K562 (cell line): ENCODE measurements at regions not wholly inside any gene's neighbourhood (a gene's known extent, or its start where the extent isn't known, plus 50 kb on each side); places are given as distances from the start of the nearest gene placed in this dataset.

ENCODE experiments used
- ATAC-seq: fragments of 200-7000 bp; cut with Tn5 transposase; 3 replicates; pipeline ENCODE4 v1.9.1; 2020; ENCODE audit warnings: moderate library complexity
- BruUV-seq: library from RNA; stranded (reverse); fragments of 400-500 nt; replicated peaks from 2 replicates; lab custom pipeline; 2021; lab: Mats Ljungman, UMichigan
- CTCF ChIA-PET: fragments of 300-600 bp; formaldehyde crosslinking; extraction: SDS; loops from one replicate; lab custom pipeline; 2021; ENCODE audit warnings: low intra/inter-chr PET ratio; lab: Yijun Ruan, JAX
- POLR2A ChIA-PET: fragments of 300-600, 350-650 bp; sonication (Branson Sonifier 250); formaldehyde crosslinking; extraction: SDS; loops from one replicate; lab custom pipeline; 2021; ENCODE audit warnings: antibody characterized with exemption, inconsistent platforms; lab: Yijun Ruan, JAX
- DNase-seq, 4 experiments: peaks; one replicate each; pipeline versions ENCODE4 v3.0.0 to v3.0.0-alpha.2; 2011 to 2018; ENCODE audit warnings: low spot score in 3 of 4, mixed read lengths in 3 of 4; ENCODE audit errors: extremely low read depth in 1 of 4
- FAIRE-seq: peaks from 2 replicates; lab custom pipeline; 2011; peaks lifted over from hg19 to GRCh38; lab: Jason Lieb, UNC
- H2AFZ ChIP-seq: 2 replicates; pipeline ENCODE4 v1.6.0; 2011; ENCODE audit warnings: low read depth, low read length, control low read depth, inconsistent platforms
- H3K27ac ChIP-seq: fragments of 200-600 bp; 3 replicates; pipeline ENCODE4 v1.8.0; 2011; ENCODE audit warnings: low read depth, mild to moderate bottlenecking, control low read depth, inconsistent platforms, low read length, moderate library complexity, mixed read lengths; ENCODE audit errors: extremely low read depth
- H3K27me3 ChIP-seq, 2 experiments: fragments of 300-600 bp in 1 of 2; 2 replicates in 1 of 2; 3 replicates in 1 of 2; pipeline versions ENCODE4 v1.6.0 to v1.8.0; 2011; ENCODE audit warnings: inconsistent platforms in 2 of 2, low read length in 2 of 2, mild to moderate bottlenecking in 1 of 2, mixed read lengths in 1 of 2, moderate library complexity in 1 of 2; ENCODE audit not compliant: control insufficient read depth in 2 of 2, insufficient read depth in 2 of 2
- H3K36me3 ChIP-seq: fragments of 300-600 bp; 3 replicates; pipeline ENCODE4 v1.8.0; 2011; ENCODE audit warnings: mild to moderate bottlenecking, low read length, inconsistent platforms; ENCODE audit not compliant: control insufficient read depth, insufficient read depth
- H3K4me1 ChIP-seq, 2 experiments: fragments of 200-600 bp in 1 of 2; replicated peaks in 1 of 2; 2 replicates in 1 of 2; 3 replicates in 1 of 2; pipeline versions ENCODE4 v1.5.1 to v1.8.0; 2011; ENCODE audit warnings: inconsistent platforms in 2 of 2, low read length in 2 of 2, mild to moderate bottlenecking in 1 of 2, mixed read lengths in 1 of 2, moderate library complexity in 1 of 2; ENCODE audit not compliant: control insufficient read depth in 2 of 2, insufficient read depth in 2 of 2
- H3K4me2 ChIP-seq: 2 replicates; pipeline ENCODE4 v1.6.1; 2011; ENCODE audit warnings: low read length, control low read depth, inconsistent platforms, mixed read lengths; ENCODE audit not compliant: insufficient read depth
- H3K4me3 ChIP-seq: fragments of 200-600 bp; sonication (generic), shearing (Covaris generic); 2 replicates; pipeline ENCODE4 v1.5.1; 2016; ENCODE audit warnings: control low read depth, inconsistent platforms
- H3K79me2 ChIP-seq: fragments of 200-600 bp; 3 replicates; pipeline ENCODE4 v1.8.0; 2011; ENCODE audit warnings: low read length, inconsistent platforms; ENCODE audit not compliant: control insufficient read depth, insufficient read depth
- H3K9ac ChIP-seq, 2 experiments: 2 replicates each; pipeline versions ENCODE4 v1.6.0 to v1.6.1; 2011; ENCODE audit warnings: low read depth in 2 of 2, low read length in 2 of 2, control low read depth in 1 of 2, inconsistent platforms in 1 of 2, mild to moderate bottlenecking in 1 of 2, mixed read lengths in 1 of 2; ENCODE audit not compliant: insufficient read depth in 1 of 2
- H3K9me1 ChIP-seq: one replicate; pipeline ENCODE4 v1.6.0; 2011; ENCODE audit warnings: inconsistent platforms, mild to moderate bottlenecking, low read length, moderate library complexity; ENCODE audit not compliant: control insufficient read depth, insufficient read depth
- H3K9me3 ChIP-seq: replicated peaks from 2 replicates; pipeline ENCODE4 v1.5.1; 2011; ENCODE audit warnings: low read depth, low read length, inconsistent platforms; ENCODE audit not compliant: control insufficient read depth, insufficient read depth
- H4K20me1 ChIP-seq: replicated peaks from 2 replicates; pipeline ENCODE4 v1.6.1; 2011; ENCODE audit warnings: low read length, inconsistent platforms, mixed read lengths; ENCODE audit not compliant: control insufficient read depth, insufficient read depth
- BRD4 ChIP-seq: fragments of 200-600 bp; sonication (generic); IDR thresholded peaks from 2 replicates; pipeline ENCODE4 v1.6.1; 2017; ENCODE audit warnings: inconsistent platforms
- CAMTA2 ChIP-seq: fragments of 250-450 bp; sonication (Bioruptor Pico); conservative IDR thresholded peaks from 2 replicates; pipeline ENCODE4 v1.5.1; 2022
- GTF2F1 ChIP-seq: IDR thresholded peaks from 2 replicates; pipeline ENCODE4 v1.6.1; 2011; ENCODE audit warnings: low read depth, low read length, improper control_type of control experiment
- KDM1A ChIP-seq, 2 experiments: fragments of 450-650 bp; IDR thresholded peaks; 2 replicates each; pipeline ENCODE4 v1.6.1; 2016; ENCODE audit warnings: mild to moderate bottlenecking in 2 of 2
- MGA ChIP-seq: fragments of 450-650 bp; IDR thresholded peaks from 2 replicates; pipeline ENCODE4 v1.6.1; 2016; ENCODE audit warnings: mild to moderate bottlenecking, moderate library complexity
- NFIX ChIP-seq: fragments of 250-450 bp; sonication (Bioruptor Pico); IDR thresholded peaks from 2 replicates; pipeline ENCODE4 v1.4.0; 2020; ENCODE audit warnings: low read depth, mild to moderate bottlenecking, moderate library complexity
- PHF21A ChIP-seq: fragments of 450-650 bp; IDR thresholded peaks from 2 replicates; pipeline ENCODE4 v1.6.1; 2017; ENCODE audit warnings: low read depth, borderline replicate concordance
- RBM25 ChIP-seq: fragments of 200-400 bp; formaldehyde crosslinking; IDR thresholded peaks from 2 replicates; pipeline ENCODE4 v1.6.1; 2018; ENCODE audit warnings: low read length, low read depth, moderate library complexity; ENCODE audit not compliant: severe bottlenecking
- RUNX1 ChIP-seq: sonication (generic); IDR thresholded peaks from 2 replicates; pipeline ENCODE4 v1.6.1; 2016; ENCODE audit warnings: antibody characterized with exemption, low read depth
- SMARCC2 ChIP-seq: fragments of 450-650 bp; IDR thresholded peaks from 2 replicates; pipeline ENCODE4 v1.6.1; 2017; ENCODE audit warnings: antibody characterized with exemption, moderate library complexity, mild to moderate bottlenecking, low read depth
- TAF15 ChIP-seq: fragments of 200-400 bp; formaldehyde crosslinking; IDR thresholded peaks from 2 replicates; pipeline ENCODE4 v1.6.1; 2017; ENCODE audit warnings: mild to moderate bottlenecking, low read depth, low read length, moderate library complexity
- ZBTB43 ChIP-seq: sonication (generic); formaldehyde crosslinking; IDR thresholded peaks from 2 replicates; pipeline ENCODE4 v1.8.0; 2023; ENCODE audit warnings: mild to moderate bottlenecking, missing genetic modification reagents
- WGBS: fragments of 100-300 bp; shearing (Covaris generic); methylation state at CpG from one replicate; pipeline ENCODE4 v1.1.6; 2016; ENCODE audit warnings: low coverage, mixed read lengths; ENCODE audit not compliant: insufficient coverage; ENCODE audit errors: missing lambda C conversion rate; 5-methylcytosine and 5-hydroxymethylcytosine counted together
- in situ Hi-C: fragments of 300-500 bp; cut with MboI; formaldehyde crosslinking; loops from 4 replicates; pipeline ENCODE4 v1.15.0; 2018; ENCODE audit warnings: inconsistent platforms, mixed read lengths
- intact Hi-C: fragments of 100-400 bp; cut with micrococcal nuclease; formaldehyde crosslinking; loops from 2 replicates; pipeline ENCODE4 v1.14.2; 2022

GRCh38 chr20:10910535-10911178 is 236.9 kb upstream of the JAG1 start:
- ChIA-PET POLR2A (no interaction called here), CTCF (no interaction called here)
- Histone ChIP-seq H3K27me3 (no peaks in the 10 kb centered on the region), H3K36me3 (no peaks in the 10 kb centered on the region), H3K79me2 (no peaks in the 10 kb centered on the region), H3K9ac (no peak overlapping the region), H3K27ac (no peak overlapping the region), H3K9me3 (no peaks in the 10 kb centered on the region; the same call in 1 of the 2 replicates), H3K4me1 (no peaks in the 10 kb centered on the region), H3K4me2 (no peak overlapping the region), H4K20me1 (no peaks in the 10 kb centered on the region), H2AFZ (no peak overlapping the region), H3K9me1 (no peaks in the 10 kb centered on the region), H3K4me3 (no peak overlapping the region)
- intact Hi-C loops: no loop called here
- WGBS: 0% methylated on average over 11 of the region's 12 CpGs
- FAIRE-seq: no peak
- DNase-seq: no peak
- in situ Hi-C loops: no loop called here
- no peak for ATAC-seq
- BruUV-seq: no TSS peak
- TF ChIP-seq RUNX1 (no peak), BRD4 (no peak), NFIX (no peak), RBM25 (no peak), CAMTA2 (no peak), MGA (no peak), PHF21A (no peak), SMARCC2 (no peak), TAF15 (no peak), ZBTB43 (no peak), GTF2F1 (no peak), KDM1A (IDR thresholded peaks at IDR 0.05) (no peak)
